PC-3 (cell line): ENCODE measurements at regions not wholly inside any gene's neighbourhood (a gene's known extent, or its start where the extent isn't known, plus 50 kb on each side); places are given as distances from the start of the nearest gene placed in this dataset.

Experiments
- CTCF ChIP-seq: fragments of 300-600 bp; sonication (generic); conservative IDR thresholded peaks from 2 replicates; pipeline ENCODE4 v1.5.1; 2017; ENCODE audit warnings: antibody characterized with exemption, low read depth, mild to moderate bottlenecking, low read length
- EZH2 ChIP-seq: fragments of 300-600 bp; sonication (generic); IDR thresholded peaks from one replicate; pipeline ENCODE4 v1.6.1; 2017; ENCODE audit warnings: antibody characterized with exemption, mild to moderate bottlenecking, low read length; ENCODE audit not compliant: unreplicated experiment
- EZH2phosphoT487 ChIP-seq: fragments of 300-600 bp; sonication (generic); IDR thresholded peaks from 2 replicates; pipeline ENCODE4 v1.6.1; 2018; ENCODE audit warnings: mild to moderate bottlenecking, antibody characterized with exemption, low read length, borderline replicate concordance

GRCh38 chr10:58070956-58071355 lies 196.7 kb downstream of the IPMK start:
- TF ChIP-seq CTCF (no peak), EZH2 (no peak), EZH2phosphoT487 (no peak)
